HUDEP-2 (cell line): ENCODE measurements at regions not wholly inside any gene's neighbourhood (a gene's known extent, or its start where the extent isn't known, plus 50 kb on each side); places are given as distances from the start of the nearest gene placed in this dataset.
A peak's percentile ranks its signal among the peaks of the same experiment; 100 is the strongest.

Experiments used
- DNase-seq, 76 experiments: peaks; one replicate each; lab custom pipeline; 2025; ENCODE audit not compliant: unreplicated experiment in 76 of 76; lab: John Stamatoyannopoulos, UW

- DNase-seq: no peak
These were observed 1844.7 kb downstream of the NCAM2 start for GRCh38 chr21:22842875-22843274.

- no peak for DNase-seq
These were observed 1857.4 kb downstream of the NCAM2 start for GRCh38 chr21:22855581-22855980.

DNA sequence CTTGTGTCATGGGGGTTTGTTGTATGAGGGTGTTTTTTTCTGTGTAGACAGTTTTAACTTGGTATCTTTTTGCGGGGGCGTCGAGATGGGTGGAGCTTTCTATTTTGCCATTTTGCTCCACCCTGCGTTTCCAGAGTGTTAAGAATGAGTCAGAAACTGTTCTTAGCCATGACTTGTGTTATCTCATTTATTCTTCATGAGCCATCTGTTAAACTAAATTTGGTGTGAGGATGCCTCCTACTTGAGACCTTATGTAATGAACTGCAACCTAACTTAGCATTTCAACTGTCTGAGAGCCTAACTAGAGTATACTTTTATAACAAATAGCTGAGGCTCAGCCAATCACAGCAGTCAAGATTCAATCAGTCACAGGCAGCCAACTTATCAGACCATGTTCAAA, 1873.5 kb downstream of the NCAM2 start:
- DNase-seq: peak in 9 of 76 experiments; percentile 33 to 89 (median 62)

DNA sequence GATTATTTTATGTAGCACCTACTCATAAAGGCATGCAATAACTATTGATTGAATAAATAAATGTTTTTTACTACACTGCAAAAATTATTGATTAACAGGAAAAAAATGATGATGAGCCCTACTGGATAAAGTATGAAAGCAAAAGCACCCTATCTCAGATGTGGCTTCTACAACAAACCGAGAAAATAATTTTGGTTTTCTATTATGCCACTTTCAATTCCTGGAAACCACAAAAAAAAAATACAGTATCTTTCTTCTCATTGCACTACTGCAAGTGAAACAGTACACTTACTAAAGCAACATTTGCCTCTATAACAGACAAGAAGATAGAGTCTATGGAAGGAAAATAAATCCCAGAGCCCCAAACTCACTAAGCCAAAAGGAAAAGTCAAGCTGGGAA, 1882.4 kb downstream of the NCAM2 start:
- no peak for DNase-seq

- DNase-seq: no peak
These were observed 1882.9 kb downstream of the NCAM2 start for GRCh38 chr21:22881131-22881530.

DNA sequence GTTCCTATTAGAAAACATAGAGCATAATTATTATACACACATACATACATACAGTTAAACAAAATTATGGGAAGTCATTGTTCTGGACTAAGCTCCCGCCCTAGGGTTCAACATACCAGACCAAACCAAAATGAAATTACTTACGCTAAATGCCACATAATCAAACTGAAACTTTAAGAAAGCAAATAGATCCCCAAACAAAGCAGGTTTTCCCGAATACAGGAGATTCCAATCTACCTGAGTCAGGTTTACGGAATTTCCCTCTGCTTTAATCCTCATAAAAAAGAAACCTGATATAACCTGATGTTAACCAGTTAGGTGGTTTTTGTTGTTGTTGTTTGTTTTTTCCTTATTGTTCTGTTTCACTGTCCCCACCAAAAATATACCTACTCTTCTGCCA, 1886.9 kb downstream of the NCAM2 start:
- no peak for DNase-seq

- no peak for DNase-seq
These were observed 1887.4 kb downstream of the NCAM2 start for GRCh38 chr21:22885614-22886013.

DNA sequence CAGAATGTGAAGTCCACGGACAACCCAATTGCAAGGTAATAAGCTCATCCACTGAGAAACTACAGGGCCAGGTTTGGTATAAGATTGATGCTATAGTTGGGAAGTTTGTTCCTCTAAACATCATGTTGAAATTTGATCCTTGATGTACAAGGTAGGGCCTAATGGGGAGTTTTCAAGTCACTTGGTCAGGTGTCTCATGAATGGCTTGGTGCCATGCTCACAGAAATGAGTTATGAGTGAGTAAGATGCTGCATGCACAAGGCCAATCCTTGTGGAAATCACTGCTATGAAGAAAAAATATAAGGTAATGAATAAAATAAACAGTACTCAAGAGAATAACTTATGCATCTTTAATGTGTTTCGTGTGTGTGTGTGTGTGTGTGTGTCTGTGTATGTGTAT, 1891.2 kb downstream of the NCAM2 start:
- DNase-seq: no peak

DNA sequence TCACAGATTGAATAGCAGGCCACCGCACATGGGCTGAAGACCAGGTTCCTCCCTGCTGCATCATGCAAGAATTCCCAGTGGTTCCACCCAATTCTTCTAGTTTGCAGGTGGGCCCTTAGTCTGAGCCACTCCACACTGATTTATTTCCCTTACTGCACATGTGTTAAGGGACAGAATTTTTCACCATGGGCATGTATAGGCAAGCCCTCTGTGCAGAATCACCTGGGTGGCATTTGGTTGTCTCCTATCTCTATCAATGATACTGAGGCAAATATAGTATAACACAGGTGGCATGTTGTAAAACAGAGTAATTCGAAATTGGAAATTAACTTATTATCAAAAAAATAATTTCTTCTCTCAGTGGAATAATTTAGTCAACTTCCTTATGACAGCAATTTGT, 1892.4 kb downstream of the NCAM2 start:
- DNase-seq: no peak

- DNase-seq: no peak
These were observed 1893.8 kb downstream of the NCAM2 start for GRCh38 chr21:22892028-22892427.

- no peak for DNase-seq
These were observed 1894.5 kb downstream of the NCAM2 start for GRCh38 chr21:22892740-22893139.

GRCh38 chr21:22898051-22898665, 1899.9 kb downstream of the NCAM2 start:
- no peak for DNase-seq

- no peak for DNase-seq
These were observed 1902.3 kb downstream of the NCAM2 start for GRCh38 chr21:22900490-22900889.

DNA sequence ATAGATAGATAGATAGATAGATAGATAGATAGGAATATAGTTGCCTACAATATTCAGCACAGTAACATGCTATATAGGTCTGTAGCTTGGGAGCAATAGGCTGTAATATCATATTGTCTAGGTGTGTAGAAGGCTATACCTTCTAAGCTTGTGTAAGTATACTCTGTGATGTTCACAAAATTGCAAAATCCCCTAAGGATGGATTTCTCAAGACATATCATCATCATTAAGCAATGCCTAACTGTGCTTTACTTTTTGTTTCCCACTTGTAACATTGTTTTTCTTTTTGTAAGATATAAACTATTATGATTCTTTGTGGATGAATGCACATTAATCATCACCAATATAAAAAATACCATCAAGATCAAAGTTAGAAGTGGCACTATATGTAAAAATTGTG, 1905.6 kb downstream of the NCAM2 start:
- DNase-seq: no peak

DNA sequence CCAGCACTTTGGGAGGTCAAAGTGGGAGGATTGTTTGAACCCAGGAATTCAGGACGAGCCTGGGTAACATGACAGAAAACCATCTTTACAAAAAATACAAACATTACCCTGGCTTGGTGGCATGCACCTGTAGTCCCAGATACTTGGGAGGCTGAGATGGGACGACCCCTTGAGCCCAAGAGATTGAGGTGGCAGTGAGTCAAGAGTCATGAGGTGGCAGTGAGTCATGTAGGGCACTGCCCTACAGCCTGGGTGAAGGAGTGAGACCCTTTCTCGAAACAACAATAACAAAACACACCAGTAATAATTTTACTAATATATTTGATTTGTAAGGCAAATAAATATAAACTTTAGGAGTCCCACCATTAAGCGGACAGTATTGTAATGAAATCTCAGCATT, 1906.2 kb downstream of the NCAM2 start:
- DNase-seq: no peak

GRCh38 chr21:22925032-22925431, 1926.8 kb downstream of the NCAM2 start:
- DNase-seq: no peak

DNA sequence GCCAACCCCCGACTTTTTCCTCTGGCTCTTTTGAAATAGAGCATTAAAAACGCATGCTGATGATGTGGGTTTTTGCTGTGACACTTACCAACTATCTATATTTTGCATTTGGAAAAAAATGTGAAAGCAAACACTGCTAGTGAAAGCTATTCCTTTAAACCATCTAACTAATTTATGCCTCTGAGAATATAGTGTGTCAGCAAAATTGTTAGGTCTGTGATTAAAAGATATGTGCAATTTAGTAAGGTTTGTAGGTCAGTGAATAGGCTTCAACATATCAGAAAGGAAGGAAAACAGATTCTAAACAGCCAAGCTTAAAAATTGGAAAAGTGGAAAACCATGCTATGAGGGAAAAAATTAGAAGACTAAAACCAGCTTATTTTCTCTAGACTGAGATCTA, 1929.3 kb downstream of the NCAM2 start:
- DNase-seq: no peak

DNA sequence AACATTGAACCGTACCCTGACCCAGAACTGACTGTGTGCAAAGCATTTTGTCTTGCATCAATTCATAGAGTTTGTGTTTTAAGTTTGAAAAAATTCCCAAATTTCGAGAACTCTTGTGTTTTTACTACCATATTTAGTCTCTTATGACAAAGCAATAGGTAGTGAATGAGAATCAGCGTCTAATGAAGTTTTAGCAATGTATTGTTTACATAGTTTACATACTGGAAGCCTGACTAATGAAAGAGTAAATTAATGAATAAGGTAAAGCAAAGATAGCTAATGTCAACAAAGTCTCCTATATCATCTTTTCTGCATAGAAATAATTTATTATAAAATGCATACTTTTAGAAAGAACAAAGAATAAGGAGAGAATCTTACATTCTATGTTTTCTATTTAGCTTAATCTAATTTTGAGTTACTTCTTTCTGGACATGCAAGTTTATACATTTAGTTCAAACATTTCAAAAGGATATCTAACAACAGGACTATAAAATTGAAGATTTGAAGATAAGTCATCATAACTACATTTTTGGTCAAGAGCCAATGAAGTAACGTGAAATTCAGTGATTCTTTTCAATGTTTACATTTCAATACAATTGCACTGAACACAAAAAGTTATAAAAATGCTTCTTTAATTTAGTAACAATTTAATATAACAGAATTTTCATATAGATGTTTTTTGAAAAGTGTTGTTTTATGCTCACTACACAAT, 1943.7 kb downstream of the NCAM2 start:
- DNase-seq: no peak

- DNase-seq: no peak
These were observed 1957.3 kb downstream of the NCAM2 start for GRCh38 chr21:22955559-22955958.

GRCh38 chr21:22961258-22961657, 1963.0 kb downstream of the NCAM2 start:
- DNase-seq: no peak

- DNase-seq: no peak
These were observed 1967.4 kb downstream of the NCAM2 start for GRCh38 chr21:22965455-22966135.

GRCh38 chr21:22981819-22982218, 1983.6 kb downstream of the NCAM2 start:
- no peak for DNase-seq
